ENCODE measurements at regions not wholly inside any gene's neighbourhood (a gene's known extent, or its start where the extent isn't known, plus 50 kb on each side); places are given as distances from the start of the nearest gene placed in this dataset.

GRCh38 chr16:54806881-54807360 lies 123.7 kb upstream of the IRX5 start:
- no peaks in the 10 kb centered on the region for H3K4me1 Mint-ChIP-seq (ENCODE audit: low read depth, unreplicated experiment)
- no peak for TF ChIP-seq CTCF (IDR thresholded peaks at IDR 0.05; ENCODE audit: unreplicated experiment)
- CTCF ChIA-PET = no interaction called here
- no peak overlapping the region for H3K4me3 Mint-ChIP-seq (ENCODE audit: low read depth, unreplicated experiment)
- no peaks in the 10 kb centered on the region for H3K27me3 Mint-ChIP-seq (ENCODE audit: unreplicated experiment)
- H3K27ac Mint-ChIP-seq (ENCODE audit: unreplicated experiment) = no peak overlapping the region
- no peaks in the 10 kb centered on the region for H3K36me3 Mint-ChIP-seq (ENCODE audit: insufficient read depth, unreplicated experiment)
- no TSS peak for BruUV-seq (replicated peaks)
- intact Hi-C loops (cut with micrococcal nuclease; ENCODE audit: unreplicated experiment) = no loop called here
- peaks cover 6% of the 10 kb centered on the region for H3K9me3 Mint-ChIP-seq (ENCODE audit: low read depth, unreplicated experiment)
- no peak for DNase-seq

- no peak for TF ChIP-seq CTCF (IDR thresholded peaks at IDR 0.05; ENCODE audit: unreplicated experiment)
- Mint-ChIP-seq H3K9me3 (ENCODE audit: low read depth, unreplicated experiment) (peaks cover 6% of the 10 kb centered on the region), H3K4me3 (ENCODE audit: low read depth, unreplicated experiment) (no peak overlapping the region), H3K27ac (ENCODE audit: unreplicated experiment) (no peak overlapping the region), H3K27me3 (ENCODE audit: unreplicated experiment) (no peaks in the 10 kb centered on the region), H3K4me1 (ENCODE audit: low read depth, unreplicated experiment) (no peaks in the 10 kb centered on the region), H3K36me3 (ENCODE audit: insufficient read depth, unreplicated experiment) (no peaks in the 10 kb centered on the region)
- CTCF ChIA-PET = no interaction called here
- intact Hi-C loops (cut with micrococcal nuclease; ENCODE audit: unreplicated experiment) = no loop called here
- DNase-seq = no peak
- no TSS peak for BruUV-seq (replicated peaks)
These were observed 124.3 kb upstream of the IRX5 start for GRCh38 chr16:54806378-54806777.

DNA sequence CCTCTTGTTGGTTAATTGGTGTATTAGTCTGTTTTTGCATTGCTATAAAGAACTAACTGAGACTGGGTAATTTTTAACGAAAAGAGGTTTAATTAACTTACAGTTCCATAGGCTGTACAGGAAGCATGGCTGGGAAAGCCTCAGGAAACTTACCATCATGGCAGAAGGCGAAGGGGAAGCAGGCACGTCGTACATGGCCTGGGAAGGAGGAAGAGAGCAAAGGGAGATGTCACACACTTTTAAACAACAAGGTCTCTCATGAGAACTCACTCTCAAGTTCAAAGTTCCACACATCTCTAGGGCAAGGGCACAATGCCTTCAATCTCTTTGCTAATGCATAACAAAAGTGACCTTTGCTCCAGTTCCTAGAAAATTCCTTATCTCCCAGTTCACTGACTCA lies 125.0 kb upstream of the IRX5 start:
- CTCF ChIA-PET = no interaction called here
- peaks cover 6% of the 10 kb centered on the region for H3K9me3 Mint-ChIP-seq (ENCODE audit: low read depth, unreplicated experiment)
- no TSS peak for BruUV-seq (replicated peaks)
- peaks cover under 1% of the 10 kb centered on the region for H3K27me3 Mint-ChIP-seq (ENCODE audit: unreplicated experiment)
- no peaks in the 10 kb centered on the region for H3K4me1 Mint-ChIP-seq (ENCODE audit: low read depth, unreplicated experiment)
- intact Hi-C loops (cut with micrococcal nuclease; ENCODE audit: unreplicated experiment) = no loop called here
- TF ChIP-seq CTCF (IDR thresholded peaks at IDR 0.05; ENCODE audit: unreplicated experiment) = no peak
- no peak overlapping the region for H3K4me3 Mint-ChIP-seq (ENCODE audit: low read depth, unreplicated experiment)
- no peak overlapping the region for H3K27ac Mint-ChIP-seq (ENCODE audit: unreplicated experiment)
- no peaks in the 10 kb centered on the region for H3K36me3 Mint-ChIP-seq (ENCODE audit: insufficient read depth, unreplicated experiment)
- DNase-seq = no peak

GRCh38 chr16:54801057-54801844 lies 129.4 kb upstream of the IRX5 start:
- H3K4me3 Mint-ChIP-seq (ENCODE audit: low read depth, unreplicated experiment) = no peak overlapping the region
- no peaks in the 10 kb centered on the region for H3K4me1 Mint-ChIP-seq (ENCODE audit: low read depth, unreplicated experiment)
- H3K36me3 Mint-ChIP-seq (ENCODE audit: insufficient read depth, unreplicated experiment) = no peaks in the 10 kb centered on the region
- BruUV-seq (replicated peaks) = no TSS peak
- H3K27ac Mint-ChIP-seq (ENCODE audit: unreplicated experiment) = no peak overlapping the region
- CTCF ChIA-PET = interaction anchor here (0.6 kb wide), 1 partner anchor 32 kb away, joined by 3 read pairs; no protein-coding TSS in a partner anchor
- H3K27me3 Mint-ChIP-seq (ENCODE audit: unreplicated experiment) = peaks cover 13% of the 10 kb centered on the region
- intact Hi-C loops (cut with micrococcal nuclease; ENCODE audit: unreplicated experiment) = no loop called here
- no peak for TF ChIP-seq CTCF (IDR thresholded peaks at IDR 0.05; ENCODE audit: unreplicated experiment)
- H3K9me3 Mint-ChIP-seq (ENCODE audit: low read depth, unreplicated experiment) = peaks cover 6% of the 10 kb centered on the region
- DNase-seq = no peak
